HCT116 (cell line): ENCODE measurements at regions not wholly inside any gene's neighbourhood (a gene's known extent, or its start where the extent isn't known, plus 50 kb on each side); places are given as distances from the start of the nearest gene placed in this dataset.

Experiments
- ATAC-seq: fragments of 200-7000 bp; cut with Tn5 transposase; 2 replicates; pipeline ENCODE4 v1.9.1; 2020; ENCODE audit warnings: mild to moderate bottlenecking, moderate library complexity
- BruUV-seq: library from RNA; stranded (reverse); fragments of 400-500 nt; replicated peaks from 2 replicates; lab custom pipeline; 2021; lab: Mats Ljungman, UMichigan
- CTCF ChIA-PET: fragments of 300-600 bp; sonication (Branson Sonifier 250); formaldehyde crosslinking; loops from one replicate; lab custom pipeline; 2021; ENCODE audit warnings: antibody characterized with exemption; lab: Charles Lee
- POLR2A ChIA-PET: fragments of 300-600, 350-600 bp; sonication (Branson Sonifier 250); formaldehyde crosslinking; loops from one replicate; lab custom pipeline; 2021; ENCODE audit warnings: antibody characterized with exemption; lab: Charles Lee
- RAD21 ChIA-PET, 2 experiments: fragments of 300-600 bp; sonication (Branson Sonifier 250); formaldehyde crosslinking; loops; one replicate each; lab custom pipeline; 2023; ENCODE audit warnings: low total read pairs in 2 of 2; ENCODE audit not compliant: uncharacterized antibody in 2 of 2, unreplicated experiment in 2 of 2, low non-redundant PET in 1 of 2; lab: Charles Lee
- DNase-seq: peaks from one replicate; pipeline ENCODE4 v3.0.0-alpha.2; 2010; ENCODE audit warnings: low read depth, low spot score
- H2AFZ ChIP-seq: fragments of 200-600 bp; shearing (Covaris generic), sonication (generic); 2 replicates; pipeline ENCODE4 v1.6.1; 2017; ENCODE audit warnings: low read depth, mixed run types, mixed read lengths, antibody characterized with exemption, low read length; ENCODE audit not compliant: poor library complexity, severe bottlenecking
- H3K27ac ChIP-seq: 2 replicates; pipeline ENCODE4 v1.5.1; 2012; ENCODE audit warnings: low read depth, low read length
- H3K27me3 ChIP-seq: fragments of 200-600 bp; sonication (generic); 2 replicates; pipeline ENCODE4 v1.6.1; 2016; ENCODE audit warnings: mixed run types, low read length, mixed read lengths; ENCODE audit not compliant: insufficient read depth
- H3K36me3 ChIP-seq, 2 experiments: fragments of 200-500 bp in 1 of 2; fragments of 200-600 bp in 1 of 2; sonication (Bioruptor generic) in 1 of 2; sonication (generic) in 1 of 2; 2 replicates each; pipeline versions ENCODE4 v1.5.1 to v1.6.1; 2014 to 2016; ENCODE audit warnings: low read length in 2 of 2, inconsistent platforms in 1 of 2, mixed read lengths in 1 of 2, mixed run types in 1 of 2; ENCODE audit not compliant: insufficient read depth in 2 of 2, control insufficient read depth in 1 of 2
- H3K4me1 ChIP-seq, 2 experiments: fragments of 200-600 bp in 1 of 2; sonication (generic) in 1 of 2; 2 replicates each; pipeline versions ENCODE4 v1.5.1 to v1.6.1; 2012 to 2017; ENCODE audit warnings: low read length in 2 of 2, inconsistent platforms in 1 of 2, mild to moderate bottlenecking in 1 of 2, mixed read lengths in 1 of 2, mixed run types in 1 of 2, moderate library complexity in 1 of 2; ENCODE audit not compliant: insufficient read depth in 2 of 2, control insufficient read depth in 1 of 2
- H3K4me2 ChIP-seq: fragments of 200-600 bp; sonication (generic); 2 replicates; pipeline ENCODE4 v1.6.1; 2017; ENCODE audit warnings: mixed run types, low read length, mixed read lengths
- H3K4me3 ChIP-seq, 2 experiments: fragments of 200-600 bp in 1 of 2; sonication (generic) in 1 of 2; replicated peaks in 1 of 2; 2 replicates each; pipeline ENCODE4 v1.5.1; 2011 to 2016; ENCODE audit warnings: low read length in 2 of 2, control low read depth in 1 of 2, low read depth in 1 of 2, mild to moderate bottlenecking in 1 of 2, mixed read lengths in 1 of 2, mixed run types in 1 of 2
- H3K79me2 ChIP-seq: fragments of 200-600 bp; sonication (generic); 2 replicates; pipeline ENCODE4 v1.6.1; 2017; ENCODE audit warnings: mild to moderate bottlenecking, mixed run types, low read length, moderate library complexity, mixed read lengths; ENCODE audit not compliant: insufficient read depth
- H3K9ac ChIP-seq: fragments of 200-600 bp; sonication (generic); 2 replicates; pipeline ENCODE4 v1.6.1; 2016; ENCODE audit warnings: low read length, mixed read lengths
- H3K9me2 ChIP-seq: fragments of 200-600 bp; sonication (generic), shearing (Covaris generic); 2 replicates; pipeline ENCODE4 v1.6.1; 2017; ENCODE audit warnings: mixed run types, mild to moderate bottlenecking, moderate library complexity; ENCODE audit not compliant: insufficient read depth
- H3K9me3 ChIP-seq, 2 experiments: fragments of 200-500 bp in 1 of 2; fragments of 200-600 bp in 1 of 2; sonication (Bioruptor generic) in 1 of 2; sonication (generic) in 1 of 2; 2 replicates each; pipeline ENCODE4 v1.6.1; 2014 to 2017; ENCODE audit warnings: low read length in 2 of 2, mixed read lengths in 2 of 2, inconsistent platforms in 1 of 2, low read depth in 1 of 2, mild to moderate bottlenecking in 1 of 2, mixed run types in 1 of 2, moderate library complexity in 1 of 2; ENCODE audit not compliant: control insufficient read depth in 1 of 2, insufficient read depth in 1 of 2
- H4K20me1 ChIP-seq: fragments of 200-600 bp; sonication (generic), shearing (Covaris generic); 2 replicates; pipeline ENCODE4 v1.6.1; 2017; ENCODE audit warnings: mixed run types, mild to moderate bottlenecking, moderate library complexity; ENCODE audit not compliant: insufficient read depth
- CBX3 ChIP-seq: IDR thresholded peaks from 2 replicates; pipeline ENCODE4 v1.6.1; 2012; ENCODE audit warnings: low read depth
- EGR1 ChIP-seq: IDR thresholded peaks from 2 replicates; pipeline ENCODE4 v1.6.1; 2012; ENCODE audit warnings: low read depth
- ELF1 ChIP-seq: IDR thresholded peaks from 2 replicates; pipeline ENCODE4 v1.6.1; 2012; ENCODE audit warnings: low read depth, borderline replicate concordance
- FOSL1 ChIP-seq: IDR thresholded peaks from 2 replicates; pipeline ENCODE4 v1.6.1; 2012; ENCODE audit warnings: low read depth
- JUND ChIP-seq: IDR thresholded peaks from 2 replicates; pipeline ENCODE4 v1.6.1; 2012
- POLR2AphosphoS5 ChIP-seq: IDR thresholded peaks from 2 replicates; pipeline ENCODE4 v1.6.1; 2011; ENCODE audit warnings: mild to moderate bottlenecking, low read depth, low read length, moderate library complexity
- RAD21 ChIP-seq: IDR thresholded peaks from 2 replicates; pipeline ENCODE4 v1.6.1; 2012; ENCODE audit warnings: low read depth, mild to moderate bottlenecking
- SP1 ChIP-seq: IDR thresholded peaks from 2 replicates; pipeline ENCODE4 v1.6.1; 2012; ENCODE audit warnings: low read depth
- TCF7L2 ChIP-seq: IDR thresholded peaks from 2 replicates; pipeline ENCODE4 v1.7.0; 2011; ENCODE audit warnings: borderline replicate concordance, inconsistent platforms; ENCODE audit not compliant: insufficient read depth, insufficient read length; ENCODE audit errors: extremely low read depth
- YY1 ChIP-seq: IDR thresholded peaks from 2 replicates; pipeline ENCODE4 v1.6.1; 2011; ENCODE audit warnings: low read length, low read depth, moderate library complexity, mild to moderate bottlenecking; ENCODE audit not compliant: insufficient replicate concordance; ENCODE audit errors: extremely low read depth
- ZNF274 ChIP-seq: fragments of 200-500 bp; sonication (Bioruptor generic); IDR thresholded peaks from 2 replicates; pipeline ENCODE4 v1.6.1; 2014; ENCODE audit warnings: mild to moderate bottlenecking, low read depth, low read length, inconsistent platforms
- intact Hi-C: fragments of 100-400 bp; cut with micrococcal nuclease; formaldehyde crosslinking; loops from 2 replicates; pipeline ENCODE4 v1.10.0; 2022
- TF ChIP-seq, protein P1 (sequence below): IDR thresholded peaks from 2 replicates; pipeline ENCODE4 v1.6.1; 2011; ENCODE audit warnings: mild to moderate bottlenecking, low read length, moderate library complexity; ENCODE audit not compliant: insufficient replicate concordance; ENCODE audit errors: extremely low read depth
- TF ChIP-seq, protein P2 (sequence below): IDR thresholded peaks from 2 replicates; pipeline ENCODE4 v1.6.1; 2012

DNA sequence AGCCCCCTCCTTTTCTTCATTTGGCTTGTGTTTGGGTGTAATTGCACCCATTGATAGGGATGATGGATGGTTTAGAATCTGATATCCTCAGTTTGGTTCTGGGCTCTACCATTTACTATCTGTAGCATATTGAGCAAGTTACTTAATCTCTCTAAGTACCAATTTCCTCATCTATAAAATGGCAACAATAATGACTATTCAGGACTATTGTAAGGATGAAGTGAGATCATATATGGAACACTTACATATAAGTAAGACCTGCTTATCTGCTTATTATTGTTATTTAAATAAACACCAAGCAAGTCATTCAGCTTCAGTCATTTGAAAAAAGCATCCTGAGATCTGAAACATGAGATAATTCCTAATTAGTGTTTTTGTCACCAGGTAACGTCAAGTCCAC is 127.0 kb downstream of the SEC23IP start:
- intact Hi-C loops: no loop called here
- Histone ChIP-seq H3K36me3 (no peaks in the 10 kb centered on the region), H3K9ac (no peak overlapping the region), H3K9me2 (no peaks in the 10 kb centered on the region), H3K27ac (no peak overlapping the region), H3K79me2 (no peaks in the 10 kb centered on the region), H3K9me3 (no peaks in the 10 kb centered on the region), H2AFZ (no peak overlapping the region), H4K20me1 (no peaks in the 10 kb centered on the region), H3K4me3 (no peak overlapping the region), H3K4me2 (no peak overlapping the region), H3K27me3 (peaks cover 59% of the 10 kb centered on the region), H3K4me1 (no peaks in the 10 kb centered on the region)
- BruUV-seq: no TSS peak
- ChIA-PET CTCF (no interaction called here), POLR2A (no interaction called here), RAD21 (no interaction called here)
- DNase-seq (no peak), ATAC-seq (no peak)
- no peak for TF ChIP-seq POLR2AphosphoS5
- no peak for TF ChIP-seq ELF1
- no peak for TF ChIP-seq FOSL1
- TF ChIP-seq, protein P1, sequence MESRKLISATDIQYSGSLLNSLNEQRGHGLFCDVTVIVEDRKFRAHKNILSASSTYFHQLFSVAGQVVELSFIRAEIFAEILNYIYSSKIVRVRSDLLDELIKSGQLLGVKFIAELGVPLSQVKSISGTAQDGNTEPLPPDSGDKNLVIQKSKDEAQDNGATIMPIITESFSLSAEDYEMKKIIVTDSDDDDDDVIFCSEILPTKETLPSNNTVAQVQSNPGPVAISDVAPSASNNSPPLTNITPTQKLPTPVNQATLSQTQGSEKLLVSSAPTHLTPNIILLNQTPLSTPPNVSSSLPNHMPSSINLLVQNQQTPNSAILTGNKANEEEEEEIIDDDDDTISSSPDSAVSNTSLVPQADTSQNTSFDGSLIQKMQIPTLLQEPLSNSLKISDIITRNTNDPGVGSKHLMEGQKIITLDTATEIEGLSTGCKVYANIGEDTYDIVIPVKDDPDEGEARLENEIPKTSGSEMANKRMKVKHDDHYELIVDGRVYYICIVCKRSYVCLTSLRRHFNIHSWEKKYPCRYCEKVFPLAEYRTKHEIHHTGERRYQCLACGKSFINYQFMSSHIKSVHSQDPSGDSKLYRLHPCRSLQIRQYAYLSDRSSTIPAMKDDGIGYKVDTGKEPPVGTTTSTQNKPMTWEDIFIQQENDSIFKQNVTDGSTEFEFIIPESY: no peak
- TF ChIP-seq ZNF274: no peak
- no peak for TF ChIP-seq RAD21
- TF ChIP-seq SP1: no peak
- TF ChIP-seq CBX3: no peak
- TF ChIP-seq EGR1: no peak
- no peak for TF ChIP-seq JUND
- TF ChIP-seq TCF7L2: no peak
- TF ChIP-seq, protein P2, sequence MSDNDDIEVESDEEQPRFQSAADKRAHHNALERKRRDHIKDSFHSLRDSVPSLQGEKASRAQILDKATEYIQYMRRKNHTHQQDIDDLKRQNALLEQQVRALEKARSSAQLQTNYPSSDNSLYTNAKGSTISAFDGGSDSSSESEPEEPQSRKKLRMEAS: no peak
- no peak for TF ChIP-seq YY1
